AML-193 (cell line): ENCODE measurements at regions not wholly inside any gene's neighbourhood (a gene's known extent, or its start where the extent isn't known, plus 50 kb on each side); places are given as distances from the start of the nearest gene placed in this dataset.
"Not testable (repeated sequence)": the region's sequence is repeated elsewhere in the genome, so short reads cannot be mapped to it uniquely, and the experiment has no call there.

Source experiments
- DNase-seq, 2 experiments: peaks; one replicate each; lab custom pipeline; 2025; lab: John Stamatoyannopoulos, UW

DNA sequence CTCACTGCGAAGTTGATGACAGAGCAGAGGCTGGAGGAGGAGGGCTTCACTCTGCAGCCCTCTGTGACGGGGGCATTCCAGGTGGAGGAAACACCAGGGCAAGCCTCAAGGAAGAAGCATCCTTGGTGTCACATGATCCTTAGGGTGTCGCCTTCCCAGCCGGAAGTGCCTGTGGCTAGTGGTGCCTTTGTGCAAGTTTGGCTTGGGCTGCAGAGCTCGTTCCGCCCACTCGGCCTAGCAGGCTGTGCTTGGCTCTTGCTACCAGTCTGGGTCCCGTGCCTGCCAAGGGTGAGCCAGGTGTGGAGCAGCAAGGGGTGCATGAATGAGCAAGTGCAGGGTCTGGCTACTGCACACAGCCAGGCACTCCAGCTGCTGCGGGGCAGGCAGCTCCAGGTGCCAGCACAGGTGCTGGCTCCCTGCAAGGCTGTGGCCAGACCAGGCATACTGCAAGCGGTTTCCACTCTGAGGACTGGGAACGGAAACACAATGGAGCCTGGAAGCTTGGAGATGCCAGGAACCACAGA lies 325.3 kb upstream of the SMIM21 start:
- DNase-seq, result no peak

- DNase-seq, result no peak
Observed at GRCh38 chr18:75745147-75745546, 317.6 kb upstream of the SMIM21 start.

DNA sequence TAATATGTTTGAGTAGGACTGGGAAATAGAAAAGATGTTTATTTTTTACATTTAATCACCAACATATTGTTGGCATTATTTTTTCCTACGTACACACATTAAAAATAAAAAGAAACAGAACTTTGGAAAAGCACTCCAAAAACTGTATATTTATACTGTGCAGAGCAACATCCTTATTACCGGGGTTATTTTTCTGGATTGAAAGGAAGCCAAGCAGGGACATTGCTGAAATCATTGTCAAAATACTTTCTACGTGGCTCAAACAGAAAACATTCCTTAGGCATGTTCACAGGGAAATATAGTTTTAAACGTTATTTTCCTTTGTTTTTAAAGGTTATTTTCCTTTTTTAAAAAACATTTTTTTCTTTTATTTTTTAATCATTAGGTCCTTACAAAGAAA lies 315.0 kb upstream of the SMIM21 start:
- DNase-seq, result no peak

DNA sequence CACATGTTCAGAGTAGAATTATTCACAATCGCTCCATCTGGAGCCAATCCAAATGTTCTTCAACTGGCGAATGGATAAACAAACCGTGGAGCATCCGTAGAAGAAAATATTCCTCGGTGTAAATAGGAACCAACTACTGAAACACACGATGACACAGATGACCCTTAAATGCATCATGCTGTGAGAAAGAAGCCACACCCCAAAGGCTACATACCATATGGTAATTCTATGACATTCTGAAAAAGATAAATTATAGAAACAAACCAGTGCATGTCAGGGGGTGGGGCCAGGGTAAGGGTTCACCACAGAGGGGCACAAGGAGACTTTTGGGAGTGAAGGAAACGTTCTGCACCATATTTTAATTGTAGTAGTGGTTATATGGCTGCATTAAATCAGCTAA lies 312.2 kb upstream of the SMIM21 start:
- DNase-seq, result no peak

DNA sequence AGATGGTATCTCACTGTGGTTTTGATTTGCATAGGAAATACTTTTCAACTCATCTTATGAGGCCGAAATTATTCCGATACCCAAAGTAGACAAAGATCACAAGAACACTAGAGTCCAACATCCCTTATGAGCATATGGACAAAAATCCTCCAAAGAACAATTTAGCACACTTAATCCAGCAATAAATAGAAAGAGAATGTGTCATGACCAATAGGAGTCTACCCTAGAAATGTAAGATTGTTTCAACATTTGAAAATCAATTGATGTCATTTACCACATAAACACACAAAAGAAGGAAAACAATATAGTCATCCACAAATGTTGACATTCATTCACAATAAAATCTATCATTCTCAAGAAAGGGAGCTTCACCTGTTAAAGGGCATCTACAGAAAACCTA lies 307.8 kb upstream of the SMIM21 start:
- no peak for DNase-seq

- no peak for DNase-seq
Observed at GRCh38 chr18:75730249-75730648, 302.7 kb upstream of the SMIM21 start.

- DNase-seq, result no peak
Observed at GRCh38 chr18:75728621-75729020, 301.1 kb upstream of the SMIM21 start.

DNA sequence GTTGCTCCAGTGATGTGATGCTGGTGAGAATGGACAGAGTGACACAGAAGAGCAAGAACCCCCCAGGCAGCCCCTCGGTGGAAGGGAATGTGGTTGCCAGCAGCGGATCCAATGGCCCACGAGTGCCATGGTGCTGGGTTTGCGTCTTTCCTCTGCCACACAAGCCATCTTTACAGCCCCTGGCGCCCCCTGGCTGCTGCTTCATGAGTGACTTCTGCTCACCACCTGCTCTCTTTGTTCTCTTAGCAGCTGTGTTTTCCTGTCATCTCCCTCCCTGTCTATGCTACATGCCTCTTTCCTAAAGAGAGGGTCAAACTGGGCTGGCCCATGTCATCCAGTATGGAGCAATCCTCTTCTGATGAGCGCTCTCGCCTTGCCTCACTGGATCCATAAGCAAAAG lies 300.0 kb upstream of the SMIM21 start:
- peak; percentile 43 to 57 for DNase-seq

DNA sequence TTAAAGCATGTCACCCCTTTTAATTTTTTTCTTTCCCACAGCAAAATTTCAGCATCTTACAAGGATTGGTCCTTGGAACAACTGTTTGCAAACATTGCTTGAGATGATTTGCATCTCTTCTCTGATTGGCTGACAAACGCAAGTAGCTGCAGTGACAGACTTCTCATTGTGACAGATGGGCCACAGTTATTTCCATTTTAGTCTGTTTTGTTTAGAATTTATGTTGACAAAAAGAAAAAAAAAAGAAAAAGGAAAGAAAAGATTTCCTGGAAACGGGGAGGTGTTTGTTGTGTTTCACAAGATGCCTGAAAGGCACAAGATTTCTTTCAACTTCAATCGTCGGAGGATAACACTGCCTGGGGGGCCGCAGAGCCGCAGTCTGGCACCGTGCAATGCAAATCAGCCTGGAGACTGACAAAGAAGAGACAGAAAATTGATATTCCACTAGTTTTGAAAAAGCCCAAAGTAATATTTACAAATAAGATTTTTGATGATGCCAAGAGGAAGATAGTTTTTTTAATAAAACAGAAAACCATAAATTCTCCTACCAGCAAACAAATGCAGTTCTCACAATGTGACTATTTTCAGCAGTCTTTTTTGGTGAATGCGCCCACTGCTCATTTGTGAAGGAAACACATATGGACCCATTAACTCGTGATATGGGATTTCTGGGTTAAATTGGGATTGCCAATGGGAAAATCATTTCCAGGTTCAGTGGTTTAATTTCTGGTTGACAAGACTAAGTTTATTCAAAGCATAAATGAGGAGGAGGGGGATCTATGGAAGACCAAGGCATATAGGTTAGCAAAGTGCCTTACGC lies 296.2 kb upstream of the SMIM21 start:
- no peak for DNase-seq

DNA sequence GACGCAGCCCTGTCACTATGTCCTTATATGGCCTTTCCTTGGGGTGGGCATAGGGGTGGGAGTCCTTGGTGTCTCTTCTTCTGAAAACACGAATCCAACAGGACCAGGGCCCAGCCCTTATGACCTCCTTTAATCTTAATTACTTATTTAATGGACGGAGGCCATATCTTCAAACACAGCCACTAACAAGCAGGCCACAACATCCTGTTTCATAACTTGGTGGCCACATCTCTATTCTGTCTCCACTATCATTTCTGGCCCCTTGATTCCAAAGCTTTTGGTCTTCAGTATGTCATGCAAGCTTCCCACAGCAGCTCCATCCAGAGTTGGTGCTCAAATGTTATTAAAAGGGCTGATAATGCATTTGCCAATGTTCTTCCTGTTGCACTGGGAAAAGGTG lies 287.3 kb upstream of the SMIM21 start:
- peak; percentile 69 to 70 for DNase-seq

DNA sequence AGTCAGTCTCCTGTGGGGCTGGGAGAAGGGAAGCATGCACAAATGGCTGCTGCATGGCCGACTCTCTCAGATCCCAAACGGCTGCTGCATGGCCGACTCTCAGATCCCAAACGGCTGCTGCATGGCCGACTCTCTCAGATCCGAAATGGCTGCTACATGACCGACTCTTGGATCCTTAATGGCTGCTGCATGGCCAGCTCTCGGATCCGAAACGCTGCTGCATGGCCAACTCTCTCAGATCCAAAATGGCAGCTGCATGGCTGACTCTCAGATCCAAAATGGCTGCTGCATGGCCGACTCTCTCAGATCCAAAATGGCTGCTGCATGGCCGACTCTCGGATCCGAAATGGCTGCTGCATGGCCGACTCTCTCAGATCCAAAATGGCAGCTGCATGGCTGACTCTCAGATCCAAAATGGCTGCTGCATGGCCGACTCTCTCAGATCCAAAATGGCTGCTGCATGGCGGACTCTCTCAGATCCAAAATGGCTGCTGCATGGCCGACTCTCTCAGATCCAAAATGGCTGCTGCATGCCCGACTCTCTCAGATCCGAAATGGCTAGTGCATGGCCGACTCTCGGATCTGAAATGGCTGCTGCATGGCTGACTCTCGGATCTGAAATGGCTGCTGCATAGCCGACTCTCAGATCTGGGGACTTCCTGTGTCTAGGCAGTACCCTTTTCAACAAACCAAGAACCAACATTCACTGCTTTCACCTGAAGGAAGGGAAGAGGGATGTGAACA lies 284.8 kb upstream of the SMIM21 start:
- not testable (repeated sequence) for DNase-seq

DNA sequence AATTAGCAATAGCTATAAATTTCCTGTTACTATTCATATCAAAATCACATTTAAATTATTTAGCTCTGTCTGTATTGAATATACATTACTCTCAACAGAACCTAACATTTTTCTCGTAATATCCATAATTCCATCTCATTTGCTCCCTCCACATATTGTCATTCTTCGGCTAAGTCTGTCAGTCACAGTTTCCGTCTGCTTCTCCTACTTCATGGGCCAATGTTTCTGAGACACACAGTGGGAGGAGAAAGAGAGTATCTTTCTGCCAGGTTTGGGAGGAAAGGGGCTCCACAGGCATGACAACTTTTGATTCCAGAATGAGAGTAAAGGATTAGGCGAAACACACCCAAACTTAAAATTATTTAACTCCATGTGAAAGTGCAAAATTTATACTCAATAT lies 273.1 kb upstream of the SMIM21 start:
- DNase-seq, result no peak

DNA sequence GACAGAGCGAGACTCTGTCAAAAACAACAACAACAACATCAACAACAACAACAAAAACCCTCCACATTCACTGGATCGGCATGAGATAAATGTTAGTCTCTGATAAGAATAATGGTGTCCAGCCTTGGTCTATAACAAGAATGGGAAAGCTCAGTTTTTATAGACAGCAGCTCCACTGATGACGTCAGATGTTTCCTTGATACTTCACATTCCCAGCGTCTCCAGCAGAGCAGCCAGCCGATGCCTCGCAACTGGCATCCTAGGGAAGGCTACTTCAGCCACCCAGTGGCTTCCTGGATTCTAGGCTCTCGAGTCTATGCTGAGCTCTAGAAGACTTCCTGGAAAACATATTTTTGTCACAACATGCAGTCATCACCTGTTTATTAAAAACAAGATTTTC lies 271.4 kb upstream of the SMIM21 start:
- DNase-seq, result no peak

- DNase-seq, result no peak
Observed at GRCh38 chr18:75697493-75697892, 270.0 kb upstream of the SMIM21 start.

- DNase-seq, result no peak
Observed at GRCh38 chr18:75696391-75696790, 268.9 kb upstream of the SMIM21 start.

- no peak for DNase-seq
Observed at GRCh38 chr18:75694292-75694691, 266.8 kb upstream of the SMIM21 start.

- no peak for DNase-seq
Observed at GRCh38 chr18:75691483-75691882, 264.0 kb upstream of the SMIM21 start.

GRCh38 chr18:75690283-75690682 lies 262.8 kb upstream of the SMIM21 start:
- DNase-seq, result not testable (repeated sequence)

DNA sequence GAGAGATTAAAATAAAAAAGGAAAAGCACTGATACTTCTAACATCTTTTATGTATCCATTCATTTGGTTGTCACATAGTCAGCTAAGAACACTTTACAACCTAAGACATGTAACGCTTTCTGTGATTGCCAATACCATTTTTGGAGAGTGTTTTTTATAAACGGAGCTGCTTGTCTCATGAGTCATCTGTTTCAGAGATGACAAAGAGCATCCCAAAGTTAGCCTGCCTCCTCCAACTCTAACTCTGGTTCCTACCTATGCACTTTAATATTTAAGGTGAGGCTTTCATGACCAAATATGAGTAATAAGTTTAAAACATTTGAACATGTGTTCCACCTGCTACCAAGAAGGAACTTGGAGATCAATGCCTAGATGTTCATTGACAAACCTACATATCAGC lies 260.1 kb upstream of the SMIM21 start:
- DNase-seq, result no peak

GRCh38 chr18:75683426-75683825 lies 255.9 kb upstream of the SMIM21 start:
- no peak for DNase-seq

DNA sequence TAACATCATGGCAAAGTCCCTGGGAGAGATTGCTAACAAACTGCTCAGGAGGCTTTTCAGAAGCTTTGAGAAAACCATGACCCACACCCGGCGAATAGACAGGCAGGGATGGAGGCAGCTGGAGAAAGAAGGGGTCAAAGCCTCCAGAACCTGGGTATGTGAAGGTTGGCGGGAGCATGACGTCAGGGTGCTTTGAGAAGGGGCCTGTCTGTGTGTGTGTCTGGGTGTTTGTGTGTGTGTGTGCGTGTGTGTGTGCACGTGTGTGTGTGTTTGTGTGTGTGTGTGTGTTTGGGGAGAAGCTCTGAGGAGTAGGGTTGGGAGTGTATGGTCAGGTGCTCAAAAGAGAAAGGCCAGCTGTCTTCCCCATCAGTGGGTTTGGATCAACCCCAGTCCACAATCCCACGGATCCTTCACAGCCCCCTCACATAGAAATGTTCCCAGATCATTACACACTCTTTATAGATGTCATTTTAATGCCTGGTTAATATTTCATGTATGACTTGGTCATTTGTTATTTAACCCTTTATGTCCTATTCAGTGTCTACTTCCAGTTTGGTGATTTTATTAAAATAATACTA lies 254.1 kb upstream of the SMIM21 start:
- DNase-seq, result no peak

DNA sequence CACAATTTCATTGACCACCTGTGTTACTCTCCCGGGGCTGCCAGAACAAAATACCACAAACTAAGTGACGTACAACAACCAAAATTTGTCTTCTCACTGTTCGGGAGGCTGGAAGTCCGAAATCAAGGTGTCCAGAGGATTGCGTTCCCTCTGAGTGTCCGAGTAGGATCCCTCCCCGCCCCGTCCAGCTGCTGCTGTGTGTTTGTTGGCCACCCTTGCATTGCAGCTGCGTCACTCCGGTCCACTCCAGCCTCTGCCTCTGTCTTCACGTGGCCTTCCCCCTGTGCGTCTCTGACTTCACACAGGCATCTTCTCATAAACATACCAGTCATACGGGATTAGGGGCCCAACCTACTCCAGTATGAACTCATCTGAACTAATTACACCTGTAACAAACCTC lies 251.8 kb upstream of the SMIM21 start:
- DNase-seq, result no peak

- no peak for DNase-seq
Observed at GRCh38 chr18:75678627-75679026, 251.1 kb upstream of the SMIM21 start.
